GM19438 (cell line): ENCODE measurements at regions not wholly inside any gene's neighbourhood (a gene's known extent, or its start where the extent isn't known, plus 50 kb on each side); places are given as distances from the start of the nearest gene placed in this dataset.

Source experiments
- ATAC-seq: cut with Tn5 transposase; IDR thresholded peaks from one replicate; pipeline ENCODE4 v1.9.1; 2021; ENCODE audit warnings: low read depth; ENCODE audit not compliant: unreplicated experiment

- no peak for ATAC-seq
Observed at GRCh38 chr3:23002836-23003732, 200.0 kb upstream of the UBE2E2 start.

GRCh38 chr3:23003733-23004046 is 199.4 kb upstream of the UBE2E2 start:
- no peak for ATAC-seq

GRCh38 chr3:23004971-23005370 is 198.2 kb upstream of the UBE2E2 start:
- ATAC-seq, result no peak

- no peak for ATAC-seq
Observed at GRCh38 chr3:23017801-23018200, 185.3 kb upstream of the UBE2E2 start.

- ATAC-seq, result no peak
Observed at GRCh38 chr3:23019596-23020300, 183.4 kb upstream of the UBE2E2 start.

- ATAC-seq, result no peak
Observed at GRCh38 chr3:23028294-23028693, 174.8 kb upstream of the UBE2E2 start.

- ATAC-seq, result no peak
Observed at GRCh38 chr3:23029001-23029400, 174.1 kb upstream of the UBE2E2 start.

- ATAC-seq, result no peak
Observed at GRCh38 chr3:23035927-23036640, 167.0 kb upstream of the UBE2E2 start.

- ATAC-seq, result no peak
Observed at GRCh38 chr3:23036728-23037127, 166.4 kb upstream of the UBE2E2 start.

DNA sequence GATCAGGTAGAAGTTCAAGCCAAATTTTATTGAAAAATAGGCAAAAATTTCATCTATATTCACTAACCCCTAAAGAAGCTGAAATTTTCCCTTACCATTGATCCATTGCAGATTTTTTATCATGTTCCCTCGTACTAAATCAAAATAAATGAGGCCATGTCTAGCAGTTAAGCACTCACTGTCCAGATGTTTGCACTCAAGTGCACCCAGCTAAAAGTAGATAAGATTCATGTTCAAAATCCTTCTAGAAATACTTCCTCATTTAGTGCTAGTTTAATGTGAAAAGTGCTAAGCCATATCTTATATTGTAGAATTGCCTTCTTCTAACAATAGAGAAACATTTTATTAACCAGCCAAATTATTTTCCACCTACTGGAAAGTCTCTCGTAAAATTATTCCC is 164.7 kb upstream of the UBE2E2 start:
- ATAC-seq, result no peak

DNA sequence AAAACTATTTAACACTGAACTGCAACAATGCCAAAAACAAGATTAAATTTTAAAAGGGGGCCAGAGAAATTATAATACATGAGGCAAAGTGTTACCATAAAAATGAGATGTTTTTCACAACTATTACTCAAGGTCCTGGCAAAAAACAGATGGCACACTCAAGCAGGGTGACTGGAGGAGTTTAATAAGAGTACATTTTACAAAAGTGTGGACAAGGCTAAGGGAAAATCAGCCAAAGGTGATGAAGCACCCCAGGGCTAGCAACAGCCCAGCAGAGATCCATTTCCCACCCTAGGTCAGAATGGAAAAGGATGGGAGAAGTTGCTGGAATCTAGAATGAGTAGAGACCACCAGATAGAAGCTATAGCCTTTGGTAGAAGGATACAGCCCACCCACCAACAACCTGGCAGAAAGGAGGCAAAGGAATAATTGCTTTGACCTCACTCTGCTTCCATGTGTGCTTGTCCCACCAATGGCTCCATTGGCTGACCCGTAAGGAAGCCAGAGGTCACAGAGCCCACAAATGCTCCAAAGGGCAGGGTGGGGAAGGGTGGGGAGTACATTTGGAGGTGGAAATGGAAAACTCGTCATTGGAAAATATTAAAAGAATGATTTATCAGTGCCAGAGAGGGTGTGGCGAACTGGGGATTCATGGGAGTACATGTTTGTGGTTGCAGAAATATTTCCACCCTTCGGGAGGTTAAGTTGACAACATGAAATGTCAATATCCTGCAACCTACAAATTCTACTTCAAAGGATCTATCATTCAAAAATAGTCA is 161.0 kb upstream of the UBE2E2 start:
- ATAC-seq, result no peak

- ATAC-seq, result no peak
Observed at GRCh38 chr3:23044463-23044862, 158.7 kb upstream of the UBE2E2 start.

DNA sequence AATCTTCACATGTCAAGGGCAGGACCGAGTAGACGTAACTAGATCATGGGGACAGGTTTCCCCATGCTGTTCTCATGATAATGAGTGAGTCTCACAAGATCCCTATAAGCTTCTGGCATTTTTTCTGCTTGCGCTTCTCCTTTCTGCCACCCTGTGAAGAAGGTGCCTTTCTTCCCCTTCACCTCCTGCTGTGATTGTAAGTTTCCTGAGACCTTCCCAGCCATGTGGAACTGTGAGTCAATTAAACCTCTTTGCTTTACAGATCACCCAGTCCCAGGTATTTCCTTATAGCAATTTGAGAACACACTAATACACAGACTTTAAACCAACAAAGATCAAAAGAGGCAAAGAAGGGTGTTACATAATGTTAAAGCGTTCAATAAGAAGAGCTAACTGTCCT is 156.6 kb upstream of the UBE2E2 start:
- ATAC-seq, result no peak

- ATAC-seq, result no peak
Observed at GRCh38 chr3:23051240-23052140, 151.6 kb upstream of the UBE2E2 start.

GRCh38 chr3:23052208-23052607 is 150.9 kb upstream of the UBE2E2 start:
- ATAC-seq, result no peak

DNA sequence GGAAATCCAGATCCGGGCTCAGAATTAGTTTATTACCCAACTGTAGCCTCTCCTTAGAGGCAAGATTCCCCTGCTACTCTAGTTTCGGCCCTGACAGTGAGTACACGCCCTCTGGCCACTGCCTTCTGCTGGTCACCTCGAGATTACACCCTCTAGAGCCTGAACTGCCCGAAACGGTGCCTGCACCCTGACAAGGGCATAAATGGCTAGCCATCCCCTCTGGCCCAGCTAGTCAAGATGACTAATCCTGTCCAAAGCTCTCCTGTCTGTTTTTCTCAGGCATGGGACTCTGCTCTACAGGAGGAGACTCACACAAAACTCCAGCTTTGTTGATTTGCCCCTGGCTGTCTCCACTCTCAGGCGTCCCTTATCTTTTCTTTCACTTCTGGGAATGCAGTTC is 150.5 kb upstream of the UBE2E2 start:
- no peak for ATAC-seq

GRCh38 chr3:23055733-23056376 is 147.3 kb upstream of the UBE2E2 start:
- ATAC-seq, result peak; percentile 71

DNA sequence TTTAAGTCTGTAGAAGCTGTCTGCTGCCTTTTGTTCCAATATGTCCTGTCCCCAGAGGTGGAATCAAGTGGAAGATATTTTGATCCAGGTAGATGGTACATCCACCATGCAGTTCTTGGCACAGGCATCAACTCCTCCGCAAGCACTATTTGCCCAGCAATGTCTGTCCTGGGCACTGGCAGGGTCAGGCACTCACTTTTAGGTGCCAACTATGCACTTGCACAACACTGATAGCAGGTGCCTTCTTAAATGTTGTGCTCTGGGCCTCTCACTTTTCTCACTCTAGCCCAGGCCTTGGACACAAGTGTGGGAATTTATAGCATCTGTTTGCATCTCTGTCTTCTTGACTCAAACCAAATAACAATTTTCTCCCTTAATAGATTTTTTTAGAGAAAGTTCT is 140.5 kb upstream of the UBE2E2 start:
- ATAC-seq, result no peak

DNA sequence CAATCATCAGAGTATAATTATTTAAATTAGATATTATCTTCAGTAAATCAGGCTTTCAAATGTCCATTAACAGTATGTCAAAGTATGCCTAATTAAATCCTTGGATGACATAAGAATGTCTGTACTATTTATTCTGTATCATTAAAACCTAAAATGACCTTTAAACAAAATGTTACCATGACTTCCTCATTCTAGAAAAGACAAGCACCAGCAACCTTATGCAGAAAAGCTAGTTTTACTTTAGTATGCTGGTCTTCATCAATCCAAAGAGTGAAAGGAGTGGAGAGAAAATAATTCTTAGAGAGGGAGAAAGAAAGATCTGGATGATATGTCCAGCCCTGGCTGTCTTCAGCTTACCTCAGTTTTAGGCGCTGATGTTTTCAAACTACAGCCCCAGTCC is 140.1 kb upstream of the UBE2E2 start:
- ATAC-seq, result no peak
